HG02588 (cell line): ENCODE measurements at regions not wholly inside any gene's neighbourhood (a gene's known extent, or its start where the extent isn't known, plus 50 kb on each side); places are given as distances from the start of the nearest gene placed in this dataset.

Source experiments
- ATAC-seq: cut with Tn5 transposase; IDR thresholded peaks from one replicate; pipeline ENCODE4 v1.9.1; 2021; ENCODE audit warnings: mild to moderate bottlenecking, moderate library complexity; ENCODE audit not compliant: unreplicated experiment

GRCh38 chrY:21370494-21370893 lies 140.6 kb upstream of the RBMY1B start:
- no peak for ATAC-seq

GRCh38 chrY:21394116-21394515 lies 117.0 kb upstream of the RBMY1B start:
- ATAC-seq: peak; percentile 53

GRCh38 chrY:21422221-21422620 lies 88.9 kb upstream of the RBMY1B start:
- ATAC-seq: no peak

DNA sequence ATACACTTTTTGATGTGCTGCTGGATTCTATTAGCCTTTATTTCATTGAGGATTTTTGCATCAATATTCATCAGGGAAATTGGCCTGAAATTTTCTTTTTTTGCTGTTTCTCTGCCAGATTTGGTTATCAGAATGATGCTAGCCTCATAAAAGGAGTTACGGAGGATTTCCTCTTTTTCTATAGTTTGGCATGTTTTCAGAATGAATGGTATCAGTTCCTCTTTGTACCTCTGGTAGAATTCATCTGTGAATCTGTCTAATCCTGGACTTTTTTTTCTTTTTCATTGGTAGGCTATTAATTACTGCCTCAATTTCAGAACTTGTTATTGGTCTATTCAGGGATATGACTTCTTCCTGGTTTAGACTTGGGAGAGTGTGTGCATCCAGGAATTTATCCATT lies 70.6 kb upstream of the RBMY1B start:
- ATAC-seq: no peak

DNA sequence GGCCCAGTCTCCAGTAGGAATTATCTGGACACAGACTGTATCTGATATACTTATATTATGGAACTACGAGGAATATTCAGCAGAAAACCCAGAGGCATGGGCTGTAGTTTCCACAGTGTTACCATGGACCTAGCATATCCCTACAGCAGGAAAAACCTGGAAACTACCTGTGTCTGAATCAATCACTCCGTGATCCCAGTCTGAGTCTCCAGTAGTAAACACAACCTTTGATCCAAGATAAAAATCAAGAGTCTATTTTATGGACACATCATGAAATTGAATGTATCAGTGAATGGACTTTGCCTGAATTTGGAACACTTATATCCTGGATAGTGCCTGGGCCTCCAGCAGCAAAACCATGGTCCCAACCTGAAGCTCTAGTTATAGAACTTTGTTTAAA lies 57.5 kb upstream of the RBMY1B start:
- ATAC-seq: no peak

DNA sequence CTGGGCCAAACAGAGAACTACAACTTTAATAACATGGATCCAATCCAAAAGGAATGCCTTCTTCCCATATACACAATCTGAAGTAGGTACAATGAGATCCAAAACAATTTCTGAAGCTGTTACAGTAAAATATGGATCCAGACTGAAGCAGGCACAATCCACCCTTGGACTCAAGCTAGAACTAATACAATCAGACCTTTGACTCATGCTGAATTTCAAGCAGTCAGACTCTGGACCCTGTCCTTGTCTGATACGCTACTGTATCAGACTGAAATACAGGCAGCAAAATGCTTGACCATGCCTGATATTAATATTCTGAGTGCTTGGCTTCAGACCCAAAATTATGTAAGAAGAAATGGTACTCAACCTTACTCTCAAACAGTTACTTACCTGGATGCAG lies 57.0 kb upstream of the RBMY1B start:
- no peak for ATAC-seq

DNA sequence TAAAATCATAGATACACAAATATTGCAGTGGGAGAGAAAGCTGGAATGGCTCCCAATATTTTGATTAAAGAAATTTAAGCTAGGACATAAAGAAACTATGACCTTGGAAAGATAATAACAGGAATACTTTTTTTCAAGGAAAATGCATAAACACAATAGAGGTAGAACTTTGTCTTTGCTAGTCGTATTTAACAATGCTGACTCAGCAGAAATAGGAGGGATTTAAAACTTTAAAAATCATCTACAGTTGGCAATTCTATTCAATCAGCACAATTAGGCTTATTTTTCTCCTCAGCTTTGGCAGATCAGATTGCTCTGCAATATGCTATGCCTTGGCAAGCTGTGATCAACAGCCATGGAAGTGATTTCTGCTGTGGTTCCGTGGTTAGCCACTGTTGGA lies 51.5 kb upstream of the RBMY1B start:
- ATAC-seq: no peak
